GM21825 (cell line): ENCODE measurements at regions not wholly inside any gene's neighbourhood (a gene's known extent, or its start where the extent isn't known, plus 50 kb on each side); places are given as distances from the start of the nearest gene placed in this dataset.

Experiments
- ATAC-seq: cut with Tn5 transposase; IDR thresholded peaks from one replicate; pipeline ENCODE4 v1.9.1; 2021; ENCODE audit warnings: mild to moderate bottlenecking, moderate library complexity; ENCODE audit not compliant: unreplicated experiment

- no peak for ATAC-seq
Measured at GRCh38 chr13:104871456-104871855, 1664.0 kb downstream of the EFNB2 start.

DNA sequence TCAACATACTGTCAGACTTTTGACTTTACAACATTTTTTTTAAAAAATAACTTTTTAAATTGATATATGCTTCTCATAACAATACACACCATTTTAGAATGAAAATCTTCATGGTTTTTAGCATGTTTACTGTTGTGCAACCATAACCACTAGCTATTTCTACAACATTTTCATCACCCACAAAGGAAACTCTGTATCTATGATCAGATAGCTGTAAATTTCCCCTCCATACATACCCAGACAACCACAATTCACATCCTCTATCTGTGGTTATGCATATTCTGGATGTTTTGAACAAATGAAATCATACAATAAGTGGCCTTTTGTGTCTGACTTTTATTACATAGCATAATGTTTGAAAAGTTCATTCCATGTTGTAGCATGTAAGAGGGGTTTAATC is 1666.0 kb downstream of the EFNB2 start:
- ATAC-seq, result no peak

DNA sequence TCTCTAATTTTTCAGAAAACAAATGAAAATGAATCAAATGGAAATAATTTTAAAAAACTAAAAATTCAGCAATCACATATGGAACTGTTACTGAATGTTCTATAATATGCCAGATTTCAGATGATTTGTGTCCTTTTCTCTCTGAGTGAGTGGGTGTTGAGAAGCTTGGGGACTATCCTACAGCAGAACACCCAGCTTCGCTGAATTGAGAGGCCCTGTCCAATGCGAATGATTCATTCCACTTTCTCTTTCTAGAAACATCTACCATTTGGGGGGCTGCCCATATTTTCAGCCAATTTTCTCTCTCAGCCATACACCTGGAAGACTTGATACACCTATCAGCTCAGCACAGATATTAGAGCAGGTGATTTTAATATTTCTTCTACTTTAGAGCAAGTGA is 1666.7 kb downstream of the EFNB2 start:
- ATAC-seq, result no peak

- no peak for ATAC-seq
Measured at GRCh38 chr13:104855581-104855980, 1679.9 kb downstream of the EFNB2 start.

DNA sequence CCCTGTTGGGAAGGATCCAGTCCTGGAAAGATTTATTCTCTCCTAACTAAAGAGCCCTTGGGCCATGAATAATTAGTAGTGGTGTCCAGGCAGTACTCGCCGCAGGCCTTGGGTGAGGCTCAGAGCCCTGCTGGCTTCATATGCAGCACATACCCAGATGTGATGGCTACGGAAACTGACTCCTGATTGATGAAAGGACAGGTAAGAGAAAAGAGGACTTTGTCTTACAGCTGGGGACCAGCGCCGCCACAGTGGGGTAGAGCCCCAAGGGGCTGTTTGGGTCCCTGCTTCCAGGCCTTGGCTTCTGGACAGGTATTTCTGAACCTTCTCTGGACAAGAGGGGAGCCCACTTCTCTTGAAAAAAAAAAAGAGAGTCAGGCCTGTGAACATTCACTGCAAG is 1680.8 kb downstream of the EFNB2 start:
- no peak for ATAC-seq

GRCh38 chr13:104854007-104854406 is 1681.5 kb downstream of the EFNB2 start:
- ATAC-seq, result no peak

- ATAC-seq, result no peak
Measured at GRCh38 chr13:104847922-104848321, 1687.5 kb downstream of the EFNB2 start.

- no peak for ATAC-seq
Measured at GRCh38 chr13:104843401-104843800, 1692.1 kb downstream of the EFNB2 start.

- ATAC-seq, result no peak
Measured at GRCh38 chr13:104841110-104841509, 1694.4 kb downstream of the EFNB2 start.

DNA sequence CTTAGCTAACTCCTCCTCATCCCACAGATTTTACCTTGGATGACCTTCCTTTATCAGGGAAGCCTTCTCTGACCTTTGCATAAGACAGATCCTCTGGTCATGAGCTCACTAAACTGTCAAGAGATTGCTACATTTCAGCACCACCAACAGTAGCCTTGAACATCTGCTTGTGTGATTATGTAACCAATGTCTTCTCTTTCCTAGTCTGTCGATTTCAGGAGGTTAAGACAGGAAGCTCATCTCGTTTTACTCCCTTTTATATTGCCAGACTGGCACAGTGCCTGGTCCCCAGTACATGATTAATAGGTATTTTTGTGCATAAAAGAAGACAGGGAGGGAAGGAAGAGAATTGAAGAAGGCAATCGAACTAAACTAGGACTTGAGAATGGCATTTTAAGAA is 1697.7 kb downstream of the EFNB2 start:
- ATAC-seq, result no peak

DNA sequence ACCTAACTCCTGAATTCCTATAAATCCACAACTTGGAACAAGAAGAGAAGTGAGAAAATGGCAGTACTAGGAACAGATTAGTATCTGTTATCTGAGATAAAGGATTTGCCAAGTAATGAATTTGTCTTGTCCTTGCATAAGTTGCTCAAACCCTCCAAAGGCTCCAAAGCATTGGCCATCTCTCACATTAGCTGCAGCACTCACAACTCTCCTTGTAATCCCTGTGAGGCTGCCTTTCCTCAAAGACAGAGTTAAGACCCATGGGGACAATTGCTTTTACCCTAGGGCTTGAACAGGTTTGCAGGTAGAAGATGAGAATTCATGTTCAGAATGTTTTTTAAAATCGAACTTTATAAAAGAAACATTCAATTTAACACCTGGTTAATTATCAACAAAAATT is 1702.2 kb downstream of the EFNB2 start:
- no peak for ATAC-seq

DNA sequence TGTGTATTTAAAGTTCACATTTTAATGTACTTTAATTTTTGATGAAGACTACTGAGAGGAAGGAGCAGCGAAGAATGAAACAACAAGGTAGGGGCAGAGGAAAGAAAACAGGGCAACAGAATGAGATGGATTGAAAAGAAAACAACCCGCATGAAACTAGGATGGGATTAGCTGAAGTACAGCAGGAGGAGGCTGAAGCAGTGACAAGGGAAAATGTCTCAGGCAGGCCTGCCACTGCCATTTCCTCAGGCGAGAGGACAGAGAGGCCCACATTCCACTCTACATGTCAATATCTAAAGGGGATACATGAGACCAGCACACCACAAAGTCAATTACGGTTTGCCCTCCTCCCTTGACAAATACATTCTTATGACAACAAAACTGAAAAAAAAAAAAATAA is 1703.2 kb downstream of the EFNB2 start:
- ATAC-seq, result no peak

- no peak for ATAC-seq
Measured at GRCh38 chr13:104831831-104832230, 1703.6 kb downstream of the EFNB2 start.

GRCh38 chr13:104823709-104824108 is 1711.8 kb downstream of the EFNB2 start:
- no peak for ATAC-seq

- no peak for ATAC-seq
Measured at GRCh38 chr13:104823071-104823470, 1712.4 kb downstream of the EFNB2 start.

- ATAC-seq, result no peak
Measured at GRCh38 chr13:104817271-104817670, 1718.2 kb downstream of the EFNB2 start.

DNA sequence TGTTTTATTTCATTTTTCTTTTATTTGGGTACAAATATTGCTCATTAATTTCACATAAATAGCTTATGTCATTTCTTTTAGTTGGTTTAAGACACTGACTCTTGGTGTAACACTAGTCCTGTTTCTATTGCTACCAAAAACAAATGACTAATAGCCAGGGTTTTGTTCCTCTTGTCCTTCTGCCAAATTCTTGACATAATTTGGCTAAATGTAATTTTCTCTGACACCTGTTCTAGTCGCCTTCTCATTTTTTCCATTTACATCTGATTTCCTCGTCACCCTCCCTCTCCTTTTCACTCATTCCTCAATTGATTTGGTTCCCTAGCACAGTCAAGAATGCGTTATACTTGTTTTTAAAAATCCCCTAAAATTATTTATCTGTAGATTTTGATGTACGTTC is 1718.7 kb downstream of the EFNB2 start:
- no peak for ATAC-seq

DNA sequence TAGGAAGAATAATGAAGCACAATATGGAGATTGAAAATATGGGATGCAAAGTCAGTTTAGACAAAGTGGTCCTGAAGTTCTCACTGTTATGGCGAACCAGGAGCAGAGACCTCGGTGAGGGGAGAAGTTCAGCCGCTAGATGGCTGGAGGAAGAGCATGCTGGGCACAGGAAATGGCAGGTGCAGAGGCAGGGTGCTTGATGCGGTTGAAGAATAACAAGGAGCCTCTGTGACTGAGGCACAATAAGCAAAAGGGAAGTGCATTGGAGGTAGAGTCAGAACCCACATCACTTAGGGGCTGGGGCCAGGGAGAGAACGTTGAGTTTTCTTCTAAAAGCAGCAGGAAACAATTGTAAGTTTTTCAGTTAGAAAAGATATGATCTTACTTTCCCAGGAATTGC is 1725.2 kb downstream of the EFNB2 start:
- no peak for ATAC-seq

DNA sequence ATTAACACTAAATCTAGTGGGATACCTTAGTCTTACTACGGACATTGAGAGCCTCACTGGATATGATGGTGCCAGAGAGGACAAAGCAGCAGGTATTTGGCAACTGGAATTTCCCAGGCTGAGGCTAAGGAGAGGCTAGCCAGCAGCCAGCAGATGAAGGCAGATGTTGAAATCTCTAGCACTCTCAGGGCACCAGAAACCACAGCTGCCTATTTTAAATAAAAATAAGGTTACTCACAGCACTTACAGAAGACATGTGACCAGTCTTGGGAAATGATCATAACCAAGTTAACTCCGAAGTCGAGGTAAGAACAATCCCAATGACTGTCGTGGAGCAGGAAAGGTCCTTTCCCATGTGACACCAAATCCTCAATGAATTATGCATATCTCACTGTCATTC is 1726.0 kb downstream of the EFNB2 start:
- no peak for ATAC-seq

- ATAC-seq, result no peak
Measured at GRCh38 chr13:104805346-104805745, 1730.1 kb downstream of the EFNB2 start.

GRCh38 chr13:104799152-104799551 is 1732.9 kb upstream of the SLC10A2 start:
- no peak for ATAC-seq

GRCh38 chr13:104798486-104798885 is 1732.3 kb upstream of the SLC10A2 start:
- no peak for ATAC-seq

DNA sequence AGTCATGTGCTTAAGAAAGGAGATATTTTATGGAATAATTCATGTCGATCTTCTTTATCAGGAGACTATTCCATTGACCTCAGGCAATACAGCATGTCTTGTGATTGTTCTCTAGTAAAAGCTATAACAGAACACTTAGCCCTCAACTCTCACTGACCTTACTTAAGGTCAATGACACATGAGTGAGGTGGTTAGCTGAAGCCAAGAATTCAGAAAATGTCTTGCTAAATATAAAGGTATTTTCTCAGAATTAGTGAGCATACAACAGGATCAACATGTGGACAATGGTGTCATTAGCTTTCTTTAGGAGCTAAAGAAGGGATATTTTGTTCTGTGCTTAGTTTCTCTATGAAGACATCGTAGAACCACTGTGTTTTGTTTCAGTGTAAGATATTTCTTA is 1730.4 kb upstream of the SLC10A2 start:
- no peak for ATAC-seq

DNA sequence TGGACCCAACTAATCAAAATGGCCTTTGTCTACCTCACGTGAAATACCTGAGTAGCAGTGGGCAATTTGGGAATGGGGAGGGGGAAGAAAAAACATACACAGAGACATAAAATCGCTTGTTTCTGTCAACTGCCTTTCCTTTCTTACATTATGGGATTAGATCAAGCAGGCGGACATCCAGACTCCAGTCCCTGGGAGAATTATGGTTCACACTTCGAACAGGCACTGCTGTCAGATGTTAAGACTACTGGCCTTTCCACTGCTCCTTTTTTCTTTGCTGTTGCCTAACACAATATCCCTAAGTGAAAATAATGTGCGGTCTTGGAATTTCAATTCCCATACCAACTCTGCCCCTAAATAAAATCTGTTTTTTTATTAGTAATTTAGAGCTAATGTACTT is 1719.7 kb upstream of the SLC10A2 start:
- no peak for ATAC-seq
